WTC11 (cell line): ENCODE measurements at regions not wholly inside any gene's neighbourhood (a gene's known extent, or its start where the extent isn't known, plus 50 kb on each side); places are given as distances from the start of the nearest gene placed in this dataset.

Experiments used
- CTCF ChIP-seq: fragments of 200-600 bp; IDR thresholded peaks from 2 replicates; pipeline ENCODE4 v1.8.0; 2022; ENCODE audit warnings: antibody characterized with exemption
- HMGXB4 ChIP-seq: sonication (generic); formaldehyde crosslinking; IDR thresholded peaks from 2 replicates; pipeline ENCODE4 v1.8.1; 2023; ENCODE audit warnings: mild to moderate bottlenecking, moderate library complexity, missing genetic modification reagents
- SP1 ChIP-seq: sonication (generic); formaldehyde crosslinking; conservative IDR thresholded peaks from 2 replicates; pipeline ENCODE4 v1.8.1; 2022; ENCODE audit warnings: missing genetic modification reagents
- ZBTB43 ChIP-seq: sonication (generic); formaldehyde crosslinking; IDR thresholded peaks from 2 replicates; pipeline ENCODE4 v1.8.1; 2023; ENCODE audit warnings: mild to moderate bottlenecking, missing genetic modification reagents
- TF ChIP-seq, protein P1 (sequence below): sonication (generic); formaldehyde crosslinking; conservative IDR thresholded peaks from 2 replicates; pipeline ENCODE4 v1.8.1; 2023; ENCODE audit warnings: mild to moderate bottlenecking, low read depth, missing genetic modification reagents, moderate library complexity
- TF ChIP-seq, protein P2 (sequence below): sonication (generic); formaldehyde crosslinking; IDR thresholded peaks from 2 replicates; pipeline ENCODE4 v1.8.0; 2022; ENCODE audit warnings: mild to moderate bottlenecking, missing genetic modification reagents

DNA sequence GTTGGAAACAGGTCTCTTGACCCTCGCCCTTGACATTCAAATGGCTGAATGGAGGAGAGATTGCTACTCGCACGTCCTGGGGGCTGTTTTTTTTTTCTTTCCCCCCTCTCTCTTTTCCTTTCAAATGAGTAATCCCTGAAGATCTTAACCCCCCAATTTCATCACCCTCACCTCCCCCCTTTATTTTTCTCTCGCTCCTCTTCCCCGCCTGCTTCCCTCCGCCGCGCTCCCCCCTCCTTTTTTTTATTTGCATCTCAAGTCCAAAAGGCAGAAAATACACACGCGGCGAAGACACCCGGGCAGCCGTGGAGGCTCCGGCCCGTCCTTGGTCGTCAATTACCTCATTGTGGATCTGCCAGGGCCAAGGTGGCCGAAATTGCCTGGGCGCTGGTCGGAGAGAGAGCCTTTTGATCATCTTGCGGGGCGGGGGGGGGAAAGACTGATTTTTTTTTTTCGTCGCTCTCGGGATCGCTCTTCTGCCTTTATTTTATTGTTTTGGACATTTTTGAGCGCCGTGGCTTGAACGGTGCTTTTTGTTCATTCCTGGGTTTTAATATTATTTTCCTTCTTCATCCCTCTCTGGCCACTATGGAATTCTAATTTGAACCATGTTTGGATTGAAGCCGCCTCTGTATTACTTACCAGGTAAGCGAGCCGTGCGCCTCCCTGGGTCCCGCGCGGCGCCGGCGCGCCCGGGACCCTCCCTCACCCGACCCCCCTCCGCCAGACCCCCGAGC lies 57.2 kb upstream of the GSE1 start:
- TF ChIP-seq CTCF (no peak), HMGXB4 (no peak; the same call in 1 of the 2 replicates), SP1 (no peak), ZBTB43 (CRISPR knock-in tag) (no peak)
- TF ChIP-seq, protein P1, sequence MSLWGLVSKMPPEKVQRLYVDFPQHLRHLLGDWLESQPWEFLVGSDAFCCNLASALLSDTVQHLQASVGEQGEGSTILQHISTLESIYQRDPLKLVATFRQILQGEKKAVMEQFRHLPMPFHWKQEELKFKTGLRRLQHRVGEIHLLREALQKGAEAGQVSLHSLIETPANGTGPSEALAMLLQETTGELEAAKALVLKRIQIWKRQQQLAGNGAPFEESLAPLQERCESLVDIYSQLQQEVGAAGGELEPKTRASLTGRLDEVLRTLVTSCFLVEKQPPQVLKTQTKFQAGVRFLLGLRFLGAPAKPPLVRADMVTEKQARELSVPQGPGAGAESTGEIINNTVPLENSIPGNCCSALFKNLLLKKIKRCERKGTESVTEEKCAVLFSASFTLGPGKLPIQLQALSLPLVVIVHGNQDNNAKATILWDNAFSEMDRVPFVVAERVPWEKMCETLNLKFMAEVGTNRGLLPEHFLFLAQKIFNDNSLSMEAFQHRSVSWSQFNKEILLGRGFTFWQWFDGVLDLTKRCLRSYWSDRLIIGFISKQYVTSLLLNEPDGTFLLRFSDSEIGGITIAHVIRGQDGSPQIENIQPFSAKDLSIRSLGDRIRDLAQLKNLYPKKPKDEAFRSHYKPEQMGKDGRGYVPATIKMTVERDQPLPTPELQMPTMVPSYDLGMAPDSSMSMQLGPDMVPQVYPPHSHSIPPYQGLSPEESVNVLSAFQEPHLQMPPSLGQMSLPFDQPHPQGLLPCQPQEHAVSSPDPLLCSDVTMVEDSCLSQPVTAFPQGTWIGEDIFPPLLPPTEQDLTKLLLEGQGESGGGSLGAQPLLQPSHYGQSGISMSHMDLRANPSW = no peak
- TF ChIP-seq, protein P2, sequence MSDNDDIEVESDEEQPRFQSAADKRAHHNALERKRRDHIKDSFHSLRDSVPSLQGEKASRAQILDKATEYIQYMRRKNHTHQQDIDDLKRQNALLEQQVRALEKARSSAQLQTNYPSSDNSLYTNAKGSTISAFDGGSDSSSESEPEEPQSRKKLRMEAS = no peak
